K562 (cell line): ENCODE measurements at regions not wholly inside any gene's neighbourhood (a gene's known extent, or its start where the extent isn't known, plus 50 kb on each side); places are given as distances from the start of the nearest gene placed in this dataset.

Experiments used
- ATAC-seq: fragments of 200-7000 bp; cut with Tn5 transposase; 3 replicates; pipeline ENCODE4 v1.9.1; 2020; ENCODE audit warnings: moderate library complexity
- BruUV-seq: library from RNA; stranded (reverse); fragments of 400-500 nt; replicated peaks from 2 replicates; lab custom pipeline; 2021; lab: Mats Ljungman, UMichigan
- CTCF ChIA-PET: fragments of 300-600 bp; formaldehyde crosslinking; extraction: SDS; loops from one replicate; lab custom pipeline; 2021; ENCODE audit warnings: low intra/inter-chr PET ratio; lab: Yijun Ruan, JAX
- POLR2A ChIA-PET: fragments of 300-600, 350-650 bp; sonication (Branson Sonifier 250); formaldehyde crosslinking; extraction: SDS; loops from one replicate; lab custom pipeline; 2021; ENCODE audit warnings: antibody characterized with exemption, inconsistent platforms; lab: Yijun Ruan, JAX
- DNase-seq, 4 experiments: peaks; one replicate each; pipeline versions ENCODE4 v3.0.0 to v3.0.0-alpha.2; 2011 to 2018; ENCODE audit warnings: low spot score in 3 of 4, mixed read lengths in 3 of 4; ENCODE audit errors: extremely low read depth in 1 of 4
- FAIRE-seq: peaks from 2 replicates; lab custom pipeline; 2011; peaks lifted over from hg19 to GRCh38; lab: Jason Lieb, UNC
- H2AFZ ChIP-seq: 2 replicates; pipeline ENCODE4 v1.6.0; 2011; ENCODE audit warnings: low read depth, low read length, control low read depth, inconsistent platforms
- H3K27ac ChIP-seq: fragments of 200-600 bp; 3 replicates; pipeline ENCODE4 v1.8.0; 2011; ENCODE audit warnings: low read depth, mild to moderate bottlenecking, control low read depth, inconsistent platforms, low read length, moderate library complexity, mixed read lengths; ENCODE audit errors: extremely low read depth
- H3K27me3 ChIP-seq, 2 experiments: fragments of 300-600 bp in 1 of 2; 2 replicates in 1 of 2; 3 replicates in 1 of 2; pipeline versions ENCODE4 v1.6.0 to v1.8.0; 2011; ENCODE audit warnings: inconsistent platforms in 2 of 2, low read length in 2 of 2, mild to moderate bottlenecking in 1 of 2, mixed read lengths in 1 of 2, moderate library complexity in 1 of 2; ENCODE audit not compliant: control insufficient read depth in 2 of 2, insufficient read depth in 2 of 2
- H3K36me3 ChIP-seq: fragments of 300-600 bp; 3 replicates; pipeline ENCODE4 v1.8.0; 2011; ENCODE audit warnings: mild to moderate bottlenecking, low read length, inconsistent platforms; ENCODE audit not compliant: control insufficient read depth, insufficient read depth
- H3K4me1 ChIP-seq, 2 experiments: fragments of 200-600 bp in 1 of 2; replicated peaks in 1 of 2; 2 replicates in 1 of 2; 3 replicates in 1 of 2; pipeline versions ENCODE4 v1.5.1 to v1.8.0; 2011; ENCODE audit warnings: inconsistent platforms in 2 of 2, low read length in 2 of 2, mild to moderate bottlenecking in 1 of 2, mixed read lengths in 1 of 2, moderate library complexity in 1 of 2; ENCODE audit not compliant: control insufficient read depth in 2 of 2, insufficient read depth in 2 of 2
- H3K4me2 ChIP-seq: 2 replicates; pipeline ENCODE4 v1.6.1; 2011; ENCODE audit warnings: low read length, control low read depth, inconsistent platforms, mixed read lengths; ENCODE audit not compliant: insufficient read depth
- H3K4me3 ChIP-seq: fragments of 200-600 bp; sonication (generic), shearing (Covaris generic); 2 replicates; pipeline ENCODE4 v1.5.1; 2016; ENCODE audit warnings: control low read depth, inconsistent platforms
- H3K79me2 ChIP-seq: fragments of 200-600 bp; 3 replicates; pipeline ENCODE4 v1.8.0; 2011; ENCODE audit warnings: low read length, inconsistent platforms; ENCODE audit not compliant: control insufficient read depth, insufficient read depth
- H3K9ac ChIP-seq, 2 experiments: 2 replicates each; pipeline versions ENCODE4 v1.6.0 to v1.6.1; 2011; ENCODE audit warnings: low read depth in 2 of 2, low read length in 2 of 2, control low read depth in 1 of 2, inconsistent platforms in 1 of 2, mild to moderate bottlenecking in 1 of 2, mixed read lengths in 1 of 2; ENCODE audit not compliant: insufficient read depth in 1 of 2
- H3K9me1 ChIP-seq: one replicate; pipeline ENCODE4 v1.6.0; 2011; ENCODE audit warnings: inconsistent platforms, mild to moderate bottlenecking, low read length, moderate library complexity; ENCODE audit not compliant: control insufficient read depth, insufficient read depth
- H3K9me3 ChIP-seq: replicated peaks from 2 replicates; pipeline ENCODE4 v1.5.1; 2011; ENCODE audit warnings: low read depth, low read length, inconsistent platforms; ENCODE audit not compliant: control insufficient read depth, insufficient read depth
- H4K20me1 ChIP-seq: replicated peaks from 2 replicates; pipeline ENCODE4 v1.6.1; 2011; ENCODE audit warnings: low read length, inconsistent platforms, mixed read lengths; ENCODE audit not compliant: control insufficient read depth, insufficient read depth
- ARID1B ChIP-seq: fragments of 450-650 bp; IDR thresholded peaks from 2 replicates; pipeline ENCODE4 v1.6.1; 2016; ENCODE audit warnings: antibody characterized with exemption, mild to moderate bottlenecking, inconsistent platforms
- BCLAF1 ChIP-seq, 2 experiments: fragments of 450-650 bp in 1 of 2; IDR thresholded peaks; 2 replicates each; pipeline ENCODE4 v1.6.1; 2011 to 2017; ENCODE audit warnings: low read depth in 2 of 2, antibody characterized with exemption in 1 of 2, borderline replicate concordance in 1 of 2, low read length in 1 of 2, mild to moderate bottlenecking in 1 of 2, mixed read lengths in 1 of 2; ENCODE audit not compliant: control insufficient read depth in 1 of 2
- CHD2 ChIP-seq: IDR thresholded peaks from 2 replicates; pipeline ENCODE4 v1.6.1; 2011; ENCODE audit warnings: low read depth, low read length
- DDX20 ChIP-seq: fragments of 450-650 bp; IDR thresholded peaks from 2 replicates; pipeline ENCODE4 v1.6.1; 2016; ENCODE audit warnings: missing genetic modification characterization, low read depth, mild to moderate bottlenecking, missing compliant biosample characterization, moderate library complexity
- E2F4 ChIP-seq: sonication (generic); formaldehyde crosslinking; IDR thresholded peaks from 2 replicates; pipeline ENCODE4 v1.8.0; 2022; ENCODE audit warnings: mild to moderate bottlenecking, low read depth, missing genetic modification reagents
- HLTF ChIP-seq: fragments of 450-650 bp; IDR thresholded peaks from 2 replicates; pipeline ENCODE4 v1.6.1; 2016
- MIER1 ChIP-seq: fragments of 450-650 bp; IDR thresholded peaks from 2 replicates; pipeline ENCODE4 v1.6.1; 2016; ENCODE audit warnings: antibody characterized with exemption, mild to moderate bottlenecking, low read depth
- SMARCC2 ChIP-seq: fragments of 450-650 bp; IDR thresholded peaks from 2 replicates; pipeline ENCODE4 v1.6.1; 2017; ENCODE audit warnings: antibody characterized with exemption, moderate library complexity, mild to moderate bottlenecking, low read depth
- XRCC3 ChIP-seq: fragments of 450-650 bp; IDR thresholded peaks from 2 replicates; pipeline ENCODE4 v1.6.1; 2017; ENCODE audit warnings: mild to moderate bottlenecking, moderate library complexity
- ZC3H4 ChIP-seq: sonication (generic); formaldehyde crosslinking; IDR thresholded peaks from 2 replicates; pipeline ENCODE4 v1.9.0; 2021; ENCODE audit warnings: missing genetic modification reagents, borderline replicate concordance
- ZNF76 ChIP-seq: fragments of 250-450 bp; sonication (Bioruptor Pico); IDR thresholded peaks from 2 replicates; pipeline ENCODE4 v1.4.0; 2020; ENCODE audit warnings: mild to moderate bottlenecking, moderate library complexity, borderline replicate concordance
- WGBS: fragments of 100-300 bp; shearing (Covaris generic); methylation state at CpG from one replicate; pipeline ENCODE4 v1.1.6; 2016; ENCODE audit warnings: low coverage, mixed read lengths; ENCODE audit not compliant: insufficient coverage; ENCODE audit errors: missing lambda C conversion rate; 5-methylcytosine and 5-hydroxymethylcytosine counted together
- in situ Hi-C: fragments of 300-500 bp; cut with MboI; formaldehyde crosslinking; loops from 4 replicates; pipeline ENCODE4 v1.15.0; 2018; ENCODE audit warnings: inconsistent platforms, mixed read lengths
- intact Hi-C: fragments of 100-400 bp; cut with micrococcal nuclease; formaldehyde crosslinking; loops from 2 replicates; pipeline ENCODE4 v1.14.2; 2022
- TF ChIP-seq, protein P1 (sequence below): fragments of 250-450 bp; sonication (Bioruptor Pico); IDR thresholded peaks from 2 replicates; pipeline ENCODE4 v1.4.0; 2020; ENCODE audit warnings: mild to moderate bottlenecking, moderate library complexity

DNA sequence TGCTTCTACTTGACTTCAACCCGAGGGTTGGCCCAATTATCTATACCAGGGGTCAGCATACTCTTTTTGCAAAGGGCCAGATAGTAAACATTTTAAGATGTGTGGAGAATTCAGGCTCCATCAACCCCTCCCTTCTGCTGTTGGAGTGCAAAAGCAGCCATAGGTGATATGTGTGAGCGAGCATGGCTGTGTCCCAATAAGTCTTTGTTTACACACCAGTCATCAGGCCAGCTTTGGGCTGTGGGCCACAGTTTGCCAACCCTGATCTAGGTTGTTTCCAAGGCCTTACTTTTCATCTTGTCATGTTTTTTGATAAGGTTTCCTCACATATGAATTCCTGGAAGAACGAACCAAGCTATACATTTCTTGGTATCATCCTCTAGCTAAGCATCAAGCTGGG, 136.9 kb upstream of the VIPR2 start (continued):
- TF ChIP-seq, protein P1, sequence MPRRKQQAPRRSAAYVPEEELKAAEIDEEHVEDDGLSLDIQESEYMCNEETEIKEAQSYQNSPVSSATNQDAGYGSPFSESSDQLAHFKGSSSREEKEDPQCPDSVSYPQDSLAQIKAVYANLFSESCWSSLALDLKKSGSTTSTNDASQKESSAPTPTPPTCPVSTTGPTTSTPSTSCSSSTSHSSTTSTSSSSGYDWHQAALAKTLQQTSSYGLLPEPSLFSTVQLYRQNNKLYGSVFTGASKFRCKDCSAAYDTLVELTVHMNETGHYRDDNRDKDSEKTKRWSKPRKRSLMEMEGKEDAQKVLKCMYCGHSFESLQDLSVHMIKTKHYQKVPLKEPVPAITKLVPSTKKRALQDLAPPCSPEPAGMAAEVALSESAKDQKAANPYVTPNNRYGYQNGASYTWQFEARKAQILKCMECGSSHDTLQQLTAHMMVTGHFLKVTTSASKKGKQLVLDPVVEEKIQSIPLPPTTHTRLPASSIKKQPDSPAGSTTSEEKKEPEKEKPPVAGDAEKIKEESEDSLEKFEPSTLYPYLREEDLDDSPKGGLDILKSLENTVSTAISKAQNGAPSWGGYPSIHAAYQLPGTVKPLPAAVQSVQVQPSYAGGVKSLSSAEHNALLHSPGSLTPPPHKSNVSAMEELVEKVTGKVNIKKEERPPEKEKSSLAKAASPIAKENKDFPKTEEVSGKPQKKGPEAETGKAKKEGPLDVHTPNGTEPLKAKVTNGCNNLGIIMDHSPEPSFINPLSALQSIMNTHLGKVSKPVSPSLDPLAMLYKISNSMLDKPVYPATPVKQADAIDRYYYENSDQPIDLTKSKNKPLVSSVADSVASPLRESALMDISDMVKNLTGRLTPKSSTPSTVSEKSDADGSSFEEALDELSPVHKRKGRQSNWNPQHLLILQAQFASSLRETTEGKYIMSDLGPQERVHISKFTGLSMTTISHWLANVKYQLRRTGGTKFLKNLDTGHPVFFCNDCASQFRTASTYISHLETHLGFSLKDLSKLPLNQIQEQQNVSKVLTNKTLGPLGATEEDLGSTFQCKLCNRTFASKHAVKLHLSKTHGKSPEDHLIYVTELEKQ (CRISPR knock-in tag): no peak
- TF ChIP-seq ARID1B (no peak), ZNF76 (no peak), SMARCC2 (no peak)

GRCh38 chr7:159280008-159280407, 135.3 kb upstream of the VIPR2 start:
- no TSS peak for BruUV-seq
- in situ Hi-C loops (no loop called here), intact Hi-C loops (no loop called here)
- Histone ChIP-seq H3K9me1 (no peaks in the 10 kb centered on the region), H3K9me3 (no peaks in the 10 kb centered on the region), H3K27ac (no peak overlapping the region), H3K36me3 (no peaks in the 10 kb centered on the region), H3K4me3 (no peak overlapping the region), H3K9ac (no peak overlapping the region), H3K27me3 (no peaks in the 10 kb centered on the region), H4K20me1 (no peaks in the 10 kb centered on the region), H3K79me2 (no peaks in the 10 kb centered on the region), H3K4me2 (no peak overlapping the region), H3K4me1 (no peaks in the 10 kb centered on the region), H2AFZ (no peak overlapping the region)
- no peak for ATAC-seq
- no peak for DNase-seq
- ChIA-PET POLR2A (interaction anchor here (1.3 kb wide), 1 partner anchor 272 kb away, joined by 3 read pairs; no protein-coding TSS in a partner anchor), CTCF (no interaction called here)
- no peak for FAIRE-seq
- 0% methylated on average over 3 of the region's 3 CpGs for WGBS
- no peak for TF ChIP-seq BCLAF1 (IDR thresholded peaks at IDR 0.05; ENCODE audit: borderline replicate concordance in 1 of 2, control insufficient read depth in 1 of 2, low read depth in 2 of 2, low read length in 1 of 2)
- no peak for TF ChIP-seq DDX20 (tag)
- no peak for TF ChIP-seq CHD2
- TF ChIP-seq MIER1: no peak
- TF ChIP-seq ZC3H4: no peak
- TF ChIP-seq E2F4 (CRISPR knock-in tag): no peak
- TF ChIP-seq XRCC3: no peak
- no peak for TF ChIP-seq HLTF
